K562 (cell line): ENCODE measurements at regions not wholly inside any gene's neighbourhood (a gene's known extent, or its start where the extent isn't known, plus 50 kb on each side); places are given as distances from the start of the nearest gene placed in this dataset.

Source experiments
- ATAC-seq: fragments of 200-7000 bp; cut with Tn5 transposase; 3 replicates; pipeline ENCODE4 v1.9.1; 2020; ENCODE audit warnings: moderate library complexity
- BruUV-seq: library from RNA; stranded (reverse); fragments of 400-500 nt; replicated peaks from 2 replicates; lab custom pipeline; 2021; lab: Mats Ljungman, UMichigan
- CTCF ChIA-PET: fragments of 300-600 bp; formaldehyde crosslinking; extraction: SDS; loops from one replicate; lab custom pipeline; 2021; ENCODE audit warnings: low intra/inter-chr PET ratio; lab: Yijun Ruan, JAX
- POLR2A ChIA-PET: fragments of 300-600, 350-650 bp; sonication (Branson Sonifier 250); formaldehyde crosslinking; extraction: SDS; loops from one replicate; lab custom pipeline; 2021; ENCODE audit warnings: antibody characterized with exemption, inconsistent platforms; lab: Yijun Ruan, JAX
- DNase-seq, 4 experiments: peaks; one replicate each; pipeline versions ENCODE4 v3.0.0 to v3.0.0-alpha.2; 2011 to 2018; ENCODE audit warnings: low spot score in 3 of 4, mixed read lengths in 3 of 4; ENCODE audit errors: extremely low read depth in 1 of 4
- FAIRE-seq: peaks from 2 replicates; lab custom pipeline; 2011; peaks lifted over from hg19 to GRCh38; lab: Jason Lieb, UNC
- H2AFZ ChIP-seq: 2 replicates; pipeline ENCODE4 v1.6.0; 2011; ENCODE audit warnings: low read depth, low read length, control low read depth, inconsistent platforms
- H3K27ac ChIP-seq: fragments of 200-600 bp; 3 replicates; pipeline ENCODE4 v1.8.0; 2011; ENCODE audit warnings: low read depth, mild to moderate bottlenecking, control low read depth, inconsistent platforms, low read length, moderate library complexity, mixed read lengths; ENCODE audit errors: extremely low read depth
- H3K27me3 ChIP-seq, 2 experiments: fragments of 300-600 bp in 1 of 2; 2 replicates in 1 of 2; 3 replicates in 1 of 2; pipeline versions ENCODE4 v1.6.0 to v1.8.0; 2011; ENCODE audit warnings: inconsistent platforms in 2 of 2, low read length in 2 of 2, mild to moderate bottlenecking in 1 of 2, mixed read lengths in 1 of 2, moderate library complexity in 1 of 2; ENCODE audit not compliant: control insufficient read depth in 2 of 2, insufficient read depth in 2 of 2
- H3K36me3 ChIP-seq: fragments of 300-600 bp; 3 replicates; pipeline ENCODE4 v1.8.0; 2011; ENCODE audit warnings: mild to moderate bottlenecking, low read length, inconsistent platforms; ENCODE audit not compliant: control insufficient read depth, insufficient read depth
- H3K4me1 ChIP-seq, 2 experiments: fragments of 200-600 bp in 1 of 2; replicated peaks in 1 of 2; 2 replicates in 1 of 2; 3 replicates in 1 of 2; pipeline versions ENCODE4 v1.5.1 to v1.8.0; 2011; ENCODE audit warnings: inconsistent platforms in 2 of 2, low read length in 2 of 2, mild to moderate bottlenecking in 1 of 2, mixed read lengths in 1 of 2, moderate library complexity in 1 of 2; ENCODE audit not compliant: control insufficient read depth in 2 of 2, insufficient read depth in 2 of 2
- H3K4me2 ChIP-seq: 2 replicates; pipeline ENCODE4 v1.6.1; 2011; ENCODE audit warnings: low read length, control low read depth, inconsistent platforms, mixed read lengths; ENCODE audit not compliant: insufficient read depth
- H3K4me3 ChIP-seq: fragments of 200-600 bp; sonication (generic), shearing (Covaris generic); 2 replicates; pipeline ENCODE4 v1.5.1; 2016; ENCODE audit warnings: control low read depth, inconsistent platforms
- H3K79me2 ChIP-seq: fragments of 200-600 bp; 3 replicates; pipeline ENCODE4 v1.8.0; 2011; ENCODE audit warnings: low read length, inconsistent platforms; ENCODE audit not compliant: control insufficient read depth, insufficient read depth
- H3K9ac ChIP-seq, 2 experiments: 2 replicates each; pipeline versions ENCODE4 v1.6.0 to v1.6.1; 2011; ENCODE audit warnings: low read depth in 2 of 2, low read length in 2 of 2, control low read depth in 1 of 2, inconsistent platforms in 1 of 2, mild to moderate bottlenecking in 1 of 2, mixed read lengths in 1 of 2; ENCODE audit not compliant: insufficient read depth in 1 of 2
- H3K9me1 ChIP-seq: one replicate; pipeline ENCODE4 v1.6.0; 2011; ENCODE audit warnings: inconsistent platforms, mild to moderate bottlenecking, low read length, moderate library complexity; ENCODE audit not compliant: control insufficient read depth, insufficient read depth
- H3K9me3 ChIP-seq: replicated peaks from 2 replicates; pipeline ENCODE4 v1.5.1; 2011; ENCODE audit warnings: low read depth, low read length, inconsistent platforms; ENCODE audit not compliant: control insufficient read depth, insufficient read depth
- H4K20me1 ChIP-seq: replicated peaks from 2 replicates; pipeline ENCODE4 v1.6.1; 2011; ENCODE audit warnings: low read length, inconsistent platforms, mixed read lengths; ENCODE audit not compliant: control insufficient read depth, insufficient read depth
- CCAR2 ChIP-seq: fragments of 200-400 bp; formaldehyde crosslinking; IDR thresholded peaks from 2 replicates; pipeline ENCODE4 v1.6.1; 2017; ENCODE audit warnings: mild to moderate bottlenecking, low read depth, low read length
- ERF ChIP-seq: fragments of 450-650 bp; formaldehyde crosslinking; IDR thresholded peaks from 2 replicates; pipeline ENCODE4 v1.4.0; 2020; ENCODE audit warnings: mild to moderate bottlenecking, mixed read lengths
- NCOA6 ChIP-seq: fragments of 450-650 bp; IDR thresholded peaks from 2 replicates; pipeline ENCODE4 v1.6.1; 2017; ENCODE audit warnings: mild to moderate bottlenecking
- SAFB ChIP-seq: fragments of 200-400 bp; formaldehyde crosslinking; IDR thresholded peaks from 2 replicates; pipeline ENCODE4 v1.6.1; 2017; ENCODE audit warnings: low read depth, low read length, borderline replicate concordance
- ZNF277 ChIP-seq: fragments of 250-450 bp; sonication (Bioruptor Pico); IDR thresholded peaks from 2 replicates; pipeline ENCODE4 v1.8.0; 2022; ENCODE audit warnings: inconsistent platforms, mild to moderate bottlenecking, moderate library complexity, borderline replicate concordance
- ZNF280A ChIP-seq: fragments of 450-650 bp; IDR thresholded peaks from 2 replicates; pipeline ENCODE4 v1.6.1; 2018; ENCODE audit warnings: mild to moderate bottlenecking, low read depth; ENCODE audit not compliant: partially characterized antibody
- WGBS: fragments of 100-300 bp; shearing (Covaris generic); methylation state at CpG from one replicate; pipeline ENCODE4 v1.1.6; 2016; ENCODE audit warnings: low coverage, mixed read lengths; ENCODE audit not compliant: insufficient coverage; ENCODE audit errors: missing lambda C conversion rate; 5-methylcytosine and 5-hydroxymethylcytosine counted together
- in situ Hi-C: fragments of 300-500 bp; cut with MboI; formaldehyde crosslinking; loops from 4 replicates; pipeline ENCODE4 v1.15.0; 2018; ENCODE audit warnings: inconsistent platforms, mixed read lengths
- intact Hi-C: fragments of 100-400 bp; cut with micrococcal nuclease; formaldehyde crosslinking; loops from 2 replicates; pipeline ENCODE4 v1.14.2; 2022

- intact Hi-C loops = no loop called here
- no peaks in the 10 kb centered on the region for H3K27me3 ChIP-seq
- ChIA-PET POLR2A (no interaction called here), CTCF (no interaction called here)
- in situ Hi-C loops = no loop called here
- ATAC-seq (no peak), DNase-seq (no peak), FAIRE-seq (no peak)
- H4K20me1 ChIP-seq = no peaks in the 10 kb centered on the region
- no peaks in the 10 kb centered on the region for H3K79me2 ChIP-seq
- no peak overlapping the region for H3K27ac ChIP-seq
- no TSS peak for BruUV-seq
- H3K9ac ChIP-seq = no peak overlapping the region
- no peaks in the 10 kb centered on the region for H3K36me3 ChIP-seq
- H3K4me3 ChIP-seq = no peak overlapping the region
- H3K9me1 ChIP-seq = no peaks in the 10 kb centered on the region
- no peak overlapping the region for H2AFZ ChIP-seq
- H3K4me2 ChIP-seq = no peak overlapping the region
- WGBS = 0% methylated on average over 1 of the region's 1 CpG
- H3K4me1 ChIP-seq = no peaks in the 10 kb centered on the region
- TF ChIP-seq ERF (CRISPR knock-in tag) (no peak), NCOA6 (no peak), SAFB (no peak), CCAR2 (no peak), ZNF277 (no peak), ZNF280A (no peak)
- no peaks in the 10 kb centered on the region for H3K9me3 ChIP-seq
Observed at GRCh38 chr4:60432911-60433310, 767.2 kb upstream of the ADGRL3 start.
